ENCODE measurements at regions not wholly inside any gene's neighbourhood (a gene's known extent, or its start where the extent isn't known, plus 50 kb on each side); places are given as distances from the start of the nearest gene placed in this dataset.

DNA sequence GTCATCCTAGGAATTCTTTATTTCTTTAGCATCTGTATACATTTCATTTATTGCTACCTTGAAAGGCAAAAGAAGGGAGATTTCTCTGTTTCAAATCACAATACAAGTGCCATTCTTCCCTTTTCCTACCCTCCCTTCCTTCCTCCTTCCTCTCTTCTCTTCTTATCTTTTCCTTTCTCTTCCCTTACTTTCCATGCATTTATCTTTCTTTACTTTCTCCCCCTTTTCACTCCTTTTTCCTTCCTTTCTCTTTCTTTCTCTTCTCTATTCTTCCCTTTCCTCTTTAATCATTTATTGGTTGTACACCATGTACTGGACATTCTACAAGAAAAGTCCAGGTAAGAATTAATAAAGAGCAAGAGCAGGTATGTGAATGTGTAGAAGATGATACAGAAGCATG lies 251.0 kb upstream of the PEX5L start:
- ChIA-PET POLR2A (no interaction called here), CTCF (no interaction called here)
- TF ChIP-seq, protein P1, sequence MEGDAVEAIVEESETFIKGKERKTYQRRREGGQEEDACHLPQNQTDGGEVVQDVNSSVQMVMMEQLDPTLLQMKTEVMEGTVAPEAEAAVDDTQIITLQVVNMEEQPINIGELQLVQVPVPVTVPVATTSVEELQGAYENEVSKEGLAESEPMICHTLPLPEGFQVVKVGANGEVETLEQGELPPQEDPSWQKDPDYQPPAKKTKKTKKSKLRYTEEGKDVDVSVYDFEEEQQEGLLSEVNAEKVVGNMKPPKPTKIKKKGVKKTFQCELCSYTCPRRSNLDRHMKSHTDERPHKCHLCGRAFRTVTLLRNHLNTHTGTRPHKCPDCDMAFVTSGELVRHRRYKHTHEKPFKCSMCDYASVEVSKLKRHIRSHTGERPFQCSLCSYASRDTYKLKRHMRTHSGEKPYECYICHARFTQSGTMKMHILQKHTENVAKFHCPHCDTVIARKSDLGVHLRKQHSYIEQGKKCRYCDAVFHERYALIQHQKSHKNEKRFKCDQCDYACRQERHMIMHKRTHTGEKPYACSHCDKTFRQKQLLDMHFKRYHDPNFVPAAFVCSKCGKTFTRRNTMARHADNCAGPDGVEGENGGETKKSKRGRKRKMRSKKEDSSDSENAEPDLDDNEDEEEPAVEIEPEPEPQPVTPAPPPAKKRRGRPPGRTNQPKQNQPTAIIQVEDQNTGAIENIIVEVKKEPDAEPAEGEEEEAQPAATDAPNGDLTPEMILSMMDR (IDR thresholded peaks at IDR 0.05; ENCODE audit: insufficient read depth, low read length, missing control alignments): no peak
- DNase-seq (ENCODE audit: low read depth, low spot score): no peak
- no peak overlapping the region for H3K4me3 ChIP-seq (ENCODE audit: low read depth, low read length)

DNA sequence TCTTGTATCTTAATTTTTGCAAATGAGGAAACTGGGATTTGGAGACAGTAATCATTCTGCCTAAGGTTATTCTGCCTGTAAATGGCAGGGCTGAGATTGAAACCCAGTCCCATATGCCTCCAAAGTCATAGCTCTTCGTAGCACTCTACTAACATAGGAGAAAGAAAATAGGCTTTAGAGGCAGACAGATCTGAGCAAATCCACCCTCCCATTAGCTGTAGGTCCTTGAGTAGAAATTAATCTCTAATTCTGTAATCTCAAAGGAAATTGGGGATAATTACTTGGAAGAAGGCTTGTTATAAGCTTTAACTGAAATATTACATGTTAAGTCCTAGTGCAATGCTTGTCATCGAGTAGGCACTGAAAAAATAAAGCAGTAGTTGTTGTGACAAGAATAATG lies 252.1 kb upstream of the PEX5L start:
- CTCF ChIA-PET: no interaction called here
- H3K4me3 ChIP-seq (ENCODE audit: low read depth, low read length): no peak overlapping the region
- POLR2A ChIA-PET: no interaction called here
- DNase-seq (ENCODE audit: low read depth, low spot score): no peak
- TF ChIP-seq, protein P1 (IDR thresholded peaks at IDR 0.05; ENCODE audit: insufficient read depth, low read length, missing control alignments): no peak

DNA sequence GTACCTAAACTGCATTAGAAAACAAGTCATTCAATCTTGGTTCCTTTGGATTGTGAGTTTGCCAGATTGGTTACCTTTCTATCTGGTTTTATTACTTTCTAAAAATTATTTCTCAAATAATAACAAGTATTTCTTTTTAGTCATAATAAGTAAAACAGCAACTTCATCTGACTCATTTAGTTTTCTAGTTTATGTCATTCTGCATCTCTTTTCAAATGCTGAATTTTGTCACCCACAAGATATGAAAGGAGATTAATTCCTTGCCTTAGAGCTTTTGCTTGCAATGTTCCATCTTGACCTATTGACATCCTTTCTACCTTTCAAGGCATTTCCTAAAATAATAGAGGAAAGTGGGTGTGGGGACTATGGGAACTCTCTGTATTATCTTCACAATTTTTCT lies 253.6 kb upstream of the PEX5L start:
- no peak overlapping the region for H3K4me3 ChIP-seq (ENCODE audit: low read depth, low read length)
- CTCF ChIA-PET: no interaction called here
- POLR2A ChIA-PET: no interaction called here
- TF ChIP-seq, protein P1 (IDR thresholded peaks at IDR 0.05; ENCODE audit: insufficient read depth, low read length, missing control alignments): no peak
- no peak for DNase-seq (ENCODE audit: low read depth, low spot score)

DNA sequence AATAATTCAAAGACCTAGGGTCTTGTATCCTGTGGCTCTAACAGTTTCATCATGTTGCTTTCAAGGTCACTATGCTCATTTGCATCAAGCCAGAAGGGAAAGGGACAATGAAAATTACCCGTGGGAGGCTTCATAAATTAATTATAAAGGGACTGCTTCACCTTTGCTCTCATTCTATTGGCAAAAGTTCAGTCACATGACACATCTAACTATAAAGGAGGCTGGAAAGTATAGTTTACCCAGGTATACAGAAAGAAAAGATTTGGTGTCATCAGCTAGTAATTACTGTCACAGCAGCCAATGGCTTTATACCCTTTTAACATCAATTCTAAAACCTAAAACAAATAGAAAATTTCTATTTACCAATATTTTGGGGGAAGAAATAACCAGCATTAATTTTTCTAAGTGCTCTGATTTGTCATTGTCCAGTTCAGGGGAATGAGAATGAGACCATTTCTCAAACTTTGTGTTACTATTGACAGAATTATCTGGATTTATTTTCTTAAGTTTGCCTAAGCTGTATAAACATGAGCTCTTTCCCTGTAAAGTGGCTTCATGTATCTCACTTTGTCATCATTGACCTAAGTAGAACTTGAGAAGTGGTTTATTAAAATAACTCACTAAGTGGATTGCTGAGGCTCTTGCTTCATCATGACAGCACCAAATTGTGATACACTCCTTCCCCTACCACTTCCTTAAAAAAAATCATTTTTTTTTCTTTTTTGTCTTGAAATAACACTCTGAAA lies 257.7 kb upstream of the PEX5L start:
- TF ChIP-seq, protein P1 (IDR thresholded peaks at IDR 0.05; ENCODE audit: insufficient read depth, low read length, missing control alignments): no peak
- ChIA-PET CTCF (no interaction called here), POLR2A (no interaction called here)
- no peak overlapping the region for H3K4me3 ChIP-seq (ENCODE audit: low read depth, low read length)
- DNase-seq (ENCODE audit: low read depth, low spot score): no peak

DNA sequence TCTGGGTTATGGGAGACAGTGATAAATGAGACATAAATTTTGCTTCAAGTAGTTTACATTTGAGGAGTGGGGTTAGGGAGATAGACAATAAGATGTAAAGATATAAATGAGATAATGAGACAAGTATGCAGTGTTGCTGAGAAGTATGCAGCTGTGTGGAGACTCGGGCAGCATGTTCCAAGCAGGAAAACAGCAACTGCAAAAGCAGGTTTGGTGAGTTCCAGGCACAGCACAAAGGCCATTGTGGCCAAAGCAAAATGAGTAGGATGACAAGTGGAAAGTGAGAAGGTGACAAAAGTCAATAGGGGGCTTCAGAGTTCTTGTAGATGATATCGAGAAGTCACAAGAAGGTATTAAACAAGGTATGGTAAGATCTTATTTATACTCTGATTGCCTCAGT lies 259.1 kb upstream of the PEX5L start:
- ChIA-PET CTCF (no interaction called here), POLR2A (no interaction called here)
- no peak overlapping the region for H3K4me3 ChIP-seq (ENCODE audit: low read depth, low read length)
- TF ChIP-seq, protein P1 (IDR thresholded peaks at IDR 0.05; ENCODE audit: insufficient read depth, low read length, missing control alignments): no peak
- DNase-seq (ENCODE audit: low read depth, low spot score): no peak

DNA sequence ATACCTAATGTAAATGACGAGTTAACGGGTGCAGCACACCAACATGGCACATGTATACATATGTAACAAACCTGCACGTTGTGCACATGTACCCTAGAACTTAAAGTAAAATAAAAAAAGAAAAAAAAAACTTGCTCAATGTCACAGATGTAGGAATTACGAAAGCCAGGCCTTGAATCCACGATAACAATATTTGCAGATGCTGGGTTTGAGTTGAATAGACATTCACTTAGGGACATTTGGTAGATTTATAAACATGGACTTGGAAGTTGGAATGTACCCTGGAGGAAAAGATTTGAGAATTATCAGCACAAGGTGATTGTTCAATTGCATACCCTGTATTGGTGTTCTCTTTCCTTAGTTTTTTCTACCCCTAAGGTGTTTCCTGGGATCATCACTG lies 260.2 kb upstream of the PEX5L start:
- DNase-seq (ENCODE audit: low read depth, low spot score): no peak
- ChIA-PET POLR2A (no interaction called here), CTCF (no interaction called here)
- H3K4me3 ChIP-seq (ENCODE audit: low read depth, low read length): no peak overlapping the region
- TF ChIP-seq, protein P1 (IDR thresholded peaks at IDR 0.05; ENCODE audit: insufficient read depth, low read length, missing control alignments): no peak

Data from AG04449 (cell line).